HG02759 (cell line): ENCODE measurements at regions not wholly inside any gene's neighbourhood (a gene's known extent, or its start where the extent isn't known, plus 50 kb on each side); places are given as distances from the start of the nearest gene placed in this dataset.
"Not testable (repeated sequence)": the region's sequence is repeated elsewhere in the genome, so short reads cannot be mapped to it uniquely, and the experiment has no call there.

Source experiments
- ATAC-seq: cut with Tn5 transposase; IDR thresholded peaks from one replicate; pipeline ENCODE4 v1.9.1; 2021; ENCODE audit warnings: mild to moderate bottlenecking, moderate library complexity; ENCODE audit not compliant: unreplicated experiment

DNA sequence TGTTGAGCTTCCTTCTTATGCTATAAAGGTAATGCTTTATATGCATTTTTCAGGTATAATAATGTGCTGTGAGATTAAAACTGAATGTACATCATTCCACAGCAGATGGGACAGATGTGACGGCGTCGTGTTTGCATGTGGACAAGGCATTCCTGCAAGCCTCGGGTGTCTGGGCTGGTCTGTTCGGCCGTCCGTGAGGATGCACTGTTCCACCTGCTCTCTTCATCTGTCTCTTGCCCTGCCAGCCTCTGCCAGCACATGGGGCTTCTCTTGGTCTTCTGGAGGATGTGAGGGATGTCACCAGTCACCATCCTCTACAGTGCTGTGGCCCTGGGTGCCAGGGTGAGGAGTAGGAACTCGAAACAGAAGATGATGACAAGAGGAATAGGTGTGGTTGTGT lies 223.2 kb downstream of the ERMARD start:
- ATAC-seq: no peak

GRCh38 chr6:169973588-169974467 lies 222.4 kb downstream of the ERMARD start:
- not testable (repeated sequence) for ATAC-seq

DNA sequence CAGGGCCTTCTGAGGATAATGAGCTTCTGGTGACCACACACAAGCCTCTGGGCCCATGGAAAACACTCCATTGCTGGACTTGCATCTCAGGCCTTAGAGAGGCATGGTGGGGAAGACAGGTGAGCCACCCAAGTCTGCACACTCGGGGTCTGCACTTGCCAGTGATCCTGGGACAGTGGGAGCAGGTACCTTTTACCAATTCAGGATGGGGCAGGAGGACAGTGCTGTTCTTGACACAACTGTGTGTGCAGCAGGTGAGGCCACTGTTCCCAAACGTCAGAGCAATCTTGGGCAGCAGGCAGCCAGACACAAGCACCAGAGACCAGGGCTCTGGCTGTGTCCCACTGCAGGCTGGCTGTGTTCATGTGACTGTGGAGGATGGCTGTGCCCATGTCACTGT lies 221.3 kb downstream of the ERMARD start:
- ATAC-seq: no peak

- no peak for ATAC-seq
These were observed 220.8 kb downstream of the ERMARD start for GRCh38 chr6:169972101-169972651.

DNA sequence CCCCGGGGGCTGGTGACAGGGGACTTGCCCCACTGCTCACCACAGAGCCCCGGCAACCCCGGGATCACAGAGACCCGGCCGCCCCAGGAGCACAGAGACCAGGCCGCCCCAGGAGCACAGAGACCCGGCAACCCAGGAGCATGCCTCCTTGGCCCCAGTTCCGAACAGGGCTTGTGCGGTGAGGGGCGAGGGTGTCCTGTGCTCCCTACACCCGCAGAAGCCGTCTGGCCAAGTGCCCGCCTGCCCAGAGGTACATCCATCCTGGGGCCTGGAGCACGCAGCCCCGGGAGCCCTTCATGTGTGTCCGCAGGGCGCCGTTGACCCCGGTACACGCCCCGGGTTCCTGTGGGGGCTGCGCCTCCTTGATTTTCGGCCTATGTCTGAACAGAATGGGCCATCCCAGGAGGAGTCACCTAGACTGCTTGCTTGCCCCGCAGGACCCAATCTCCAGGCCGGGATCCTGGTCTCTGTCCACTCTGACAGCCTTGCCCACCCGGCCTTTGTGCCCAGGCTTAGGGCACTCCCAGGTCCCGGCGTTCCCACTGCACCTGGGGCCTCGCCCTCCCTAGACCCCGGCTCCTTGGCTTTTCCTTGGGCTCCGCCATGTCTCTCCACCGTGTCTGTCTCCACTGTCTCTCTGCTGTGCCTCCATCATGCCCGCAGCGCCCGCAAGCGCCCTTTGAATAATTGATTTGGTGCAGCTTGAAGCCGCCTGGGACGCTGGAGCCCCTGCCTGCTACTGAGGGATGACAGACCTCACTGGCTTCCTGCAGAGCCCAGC lies 219.8 kb downstream of the ERMARD start:
- ATAC-seq: no peak

DNA sequence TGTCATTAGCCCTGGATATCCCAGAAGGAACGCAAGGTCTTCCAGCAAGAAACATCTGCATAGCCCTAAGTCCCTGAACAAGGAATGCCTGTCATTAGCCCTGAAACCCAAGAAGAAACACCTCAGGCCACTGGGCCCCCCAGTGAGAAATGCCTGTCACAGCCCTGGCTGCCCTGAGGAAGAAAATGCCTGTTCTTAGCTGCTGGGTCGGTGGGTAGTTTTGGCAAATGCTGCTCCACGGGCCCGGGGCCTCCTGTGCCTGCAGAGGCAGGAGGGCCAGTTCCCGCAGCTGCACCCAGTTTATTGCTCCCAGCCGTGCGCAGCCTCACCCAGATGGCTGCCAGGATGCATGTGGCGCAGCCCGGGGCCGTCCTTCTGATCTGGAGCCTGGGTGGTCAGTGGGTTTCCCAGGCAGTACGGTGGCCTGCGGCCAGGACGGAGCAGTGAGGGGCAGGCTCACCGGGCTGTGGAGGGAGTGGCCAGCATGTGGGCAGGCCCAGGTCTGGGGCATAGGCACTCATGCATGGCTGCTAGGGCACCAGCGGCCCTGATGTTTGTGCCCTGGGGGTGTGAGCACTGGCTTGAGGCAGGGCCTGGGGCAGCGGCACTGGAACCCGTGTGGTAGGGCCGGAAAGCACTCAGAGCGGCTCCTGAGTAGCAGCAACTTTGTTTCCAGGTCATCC lies 219.0 kb downstream of the ERMARD start:
- ATAC-seq: no peak

- no peak for ATAC-seq
These were observed 218.1 kb downstream of the ERMARD start for GRCh38 chr6:169969372-169970099.

GRCh38 chr6:169968541-169969270 lies 217.3 kb downstream of the ERMARD start:
- no peak for ATAC-seq

DNA sequence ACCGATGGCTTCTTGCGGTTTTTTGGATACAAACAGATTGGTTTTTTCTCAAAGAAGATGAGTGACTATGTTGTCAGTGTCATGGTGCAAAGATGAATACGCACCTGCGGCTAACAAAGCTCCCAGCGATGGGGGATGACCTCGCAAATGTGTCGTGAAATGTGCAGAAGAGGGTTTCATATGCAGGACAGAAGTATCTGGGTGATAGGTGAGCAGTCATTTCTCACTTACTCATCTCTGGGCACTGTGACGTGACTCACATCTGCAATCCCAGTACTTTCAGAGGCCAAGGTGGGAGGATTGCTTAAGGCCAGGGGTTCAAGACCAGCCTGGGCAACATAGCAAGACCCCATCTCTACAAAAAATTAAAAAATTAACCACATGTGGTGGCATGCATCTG lies 216.3 kb downstream of the ERMARD start:
- ATAC-seq: no peak

- no peak for ATAC-seq
These were observed 215.1 kb downstream of the ERMARD start for GRCh38 chr6:169966312-169967181.

GRCh38 chr6:169965657-169966311 lies 214.4 kb downstream of the ERMARD start:
- ATAC-seq: no peak

GRCh38 chr6:169965239-169965638 lies 213.8 kb downstream of the ERMARD start:
- ATAC-seq: no peak

DNA sequence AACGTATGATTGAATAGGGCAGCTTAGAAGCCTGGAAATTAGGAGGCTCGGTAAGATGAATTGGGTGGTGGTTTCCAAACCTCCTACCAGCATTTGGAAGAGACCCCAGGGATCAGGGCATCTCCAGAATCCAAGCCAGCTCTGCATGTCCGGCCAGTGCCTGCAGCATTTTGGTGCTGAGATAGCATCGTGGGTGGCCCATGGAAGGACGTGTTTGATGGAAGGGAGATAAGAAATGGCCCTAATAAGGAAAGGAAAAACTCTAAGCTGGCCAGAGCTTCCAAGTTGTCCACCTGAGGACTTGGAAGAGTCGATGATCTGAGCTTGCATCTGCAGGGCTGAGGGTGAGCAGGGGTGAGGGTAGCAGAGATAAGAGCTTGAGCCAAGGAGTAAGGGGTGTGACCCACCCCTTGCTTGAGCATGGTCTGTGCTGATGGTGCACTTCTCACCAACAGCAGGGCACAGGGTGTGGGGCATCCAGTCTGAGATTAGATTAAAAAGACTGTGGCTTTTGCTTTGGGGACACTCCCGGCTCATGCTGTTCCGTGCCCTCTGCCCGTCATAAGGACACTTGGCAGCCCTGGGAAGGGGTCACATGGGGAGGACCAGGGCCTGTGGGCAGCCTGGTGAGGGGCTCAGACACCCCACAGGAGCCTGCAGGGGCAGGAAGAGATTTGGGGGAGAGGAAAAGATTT lies 213.2 kb downstream of the ERMARD start:
- no peak for ATAC-seq

DNA sequence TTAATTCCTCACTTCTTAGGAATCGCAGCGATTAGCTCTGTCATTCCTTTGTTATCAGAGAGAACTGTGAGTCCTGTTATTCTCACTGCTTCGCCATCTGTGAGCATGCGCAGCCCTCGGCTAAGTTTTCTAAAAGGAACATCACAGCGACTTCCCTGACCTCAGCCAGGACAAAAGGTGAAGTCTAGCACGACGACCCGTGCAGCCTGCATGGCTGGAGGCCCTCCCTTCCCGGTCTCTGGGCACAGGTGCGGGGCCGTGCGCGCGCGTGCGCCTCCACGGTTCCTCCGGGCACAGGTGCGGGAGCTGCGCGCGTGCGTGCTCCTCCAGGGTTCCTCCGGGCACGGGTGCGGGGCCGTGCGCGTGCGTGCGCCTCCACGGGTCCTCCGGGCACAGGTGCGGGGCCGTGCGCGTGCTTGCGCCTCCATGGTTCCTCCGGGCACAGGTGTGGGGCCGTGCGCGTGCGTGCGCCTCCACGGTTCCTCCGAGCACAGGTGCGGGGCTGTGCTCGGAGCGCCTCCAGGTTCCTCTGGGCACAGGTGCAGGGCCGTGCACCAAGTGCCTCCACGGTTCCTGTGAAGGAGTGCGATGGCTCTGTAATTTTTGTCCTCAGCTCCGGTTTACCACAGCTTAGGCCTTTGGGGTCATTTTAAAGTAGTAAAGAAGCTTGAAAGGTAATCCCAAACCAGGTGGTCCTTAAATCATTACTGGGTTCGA lies 212.3 kb downstream of the ERMARD start:
- no peak for ATAC-seq

DNA sequence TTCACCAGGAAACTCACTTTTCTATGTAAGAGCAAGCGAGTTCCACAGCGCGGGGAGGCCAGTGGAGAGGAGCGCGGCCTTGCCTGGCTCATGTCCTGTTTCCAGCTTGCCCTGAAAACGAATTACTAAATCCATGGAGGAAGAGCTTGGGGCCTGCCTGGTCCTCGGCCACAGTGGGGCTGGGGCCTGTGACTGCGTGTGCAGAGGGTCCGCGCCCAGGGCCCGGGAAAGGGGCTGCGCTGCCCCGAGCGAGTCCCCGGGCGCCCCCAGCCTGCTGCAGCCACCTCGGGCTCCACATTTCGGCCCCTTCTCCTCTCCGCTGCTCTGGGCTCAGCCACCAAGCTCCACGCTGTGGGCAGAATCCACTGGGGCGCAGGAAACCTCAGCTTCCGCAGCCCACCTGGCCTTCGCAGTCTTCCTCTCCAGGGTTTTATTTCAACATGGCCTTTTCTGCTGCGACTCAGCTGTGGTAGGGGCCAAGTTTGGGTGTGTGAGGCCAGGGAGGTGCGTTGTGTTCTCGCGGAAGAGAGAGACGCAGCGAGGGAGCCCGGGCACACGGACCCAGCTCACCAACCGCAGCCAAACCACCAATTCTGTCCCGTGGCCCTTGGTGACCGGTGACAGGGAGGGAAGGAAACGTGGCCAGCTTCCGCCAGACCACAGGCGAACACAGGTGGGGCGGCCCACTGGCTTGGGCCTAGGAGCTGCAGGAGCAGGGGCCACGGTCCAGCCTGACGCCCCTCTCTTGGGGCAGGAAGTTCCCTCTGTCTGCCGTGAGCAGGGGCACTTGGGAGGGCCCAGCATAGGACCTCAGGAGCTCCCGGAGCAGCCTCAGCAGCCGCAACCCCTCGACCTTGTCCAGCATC lies 211.4 kb downstream of the ERMARD start:
- no peak for ATAC-seq
